CD4-positive, alpha-beta T cell treated with Interleukin-17A for 1 hour (primary cell): ENCODE measurements at regions not wholly inside any gene's neighbourhood (a gene's known extent, or its start where the extent isn't known, plus 50 kb on each side); places are given as distances from the start of the nearest gene placed in this dataset.

ENCODE experiments used
- DNase-seq: peaks from one replicate; pipeline ENCODE4 v3.0.0-alpha.2; 2020

- no peak for DNase-seq
Measured at GRCh38 chr5:144581044-144581443, 410.4 kb downstream of the KCTD16 start.

GRCh38 chr5:144577676-144578075 lies 407.0 kb downstream of the KCTD16 start:
- no peak for DNase-seq

- DNase-seq = no peak
Measured at GRCh38 chr5:144575736-144576135, 405.1 kb downstream of the KCTD16 start.

- no peak for DNase-seq
Measured at GRCh38 chr5:144567421-144567780, 396.7 kb downstream of the KCTD16 start.

- DNase-seq = no peak
Measured at GRCh38 chr5:144566747-144567420, 396.2 kb downstream of the KCTD16 start.

- no peak for DNase-seq
Measured at GRCh38 chr5:144549580-144549979, 378.9 kb downstream of the KCTD16 start.

GRCh38 chr5:144548936-144549335 lies 378.3 kb downstream of the KCTD16 start:
- DNase-seq = no peak

- DNase-seq = no peak
Measured at GRCh38 chr5:144547098-144547499, 376.4 kb downstream of the KCTD16 start.

GRCh38 chr5:144538845-144539244 lies 368.2 kb downstream of the KCTD16 start:
- no peak for DNase-seq
